DND-41 (cell line): ENCODE measurements at regions not wholly inside any gene's neighbourhood (a gene's known extent, or its start where the extent isn't known, plus 50 kb on each side); places are given as distances from the start of the nearest gene placed in this dataset.

Experiments used
- ATAC-seq: fragments of 200-7000 bp; cut with Tn5 transposase; 3 replicates; pipeline ENCODE4 v1.9.1; 2021; ENCODE audit warnings: low read depth; ENCODE audit not compliant: insufficient read depth
- DNase-seq: peaks from one replicate; pipeline ENCODE4 v3.0.0-alpha.2; 2020
- H2AFZ ChIP-seq: 2 replicates; pipeline ENCODE4 v1.6.0; 2012; ENCODE audit warnings: low read depth, low read length
- H3K27ac ChIP-seq: 2 replicates; pipeline ENCODE4 v1.5.1; 2012; ENCODE audit warnings: low read length, inconsistent platforms
- H3K27me3 ChIP-seq: fragments of 200-600 bp; sonication (generic); 2 replicates; pipeline ENCODE4 v1.6.0; 2012; ENCODE audit warnings: low read length, mild to moderate bottlenecking, inconsistent platforms; ENCODE audit not compliant: insufficient read depth, poor library complexity
- H3K36me3 ChIP-seq: 2 replicates; pipeline ENCODE4 v1.5.1; 2012; ENCODE audit warnings: low read length, inconsistent platforms; ENCODE audit not compliant: insufficient read depth
- H3K4me1 ChIP-seq: 2 replicates; pipeline ENCODE4 v1.5.1; 2012; ENCODE audit warnings: mild to moderate bottlenecking, low read length; ENCODE audit not compliant: insufficient read depth
- H3K4me2 ChIP-seq: 2 replicates; pipeline ENCODE4 v1.6.0; 2012; ENCODE audit warnings: mild to moderate bottlenecking, moderate library complexity, low read length, inconsistent platforms; ENCODE audit not compliant: insufficient read depth
- H3K4me3 ChIP-seq, 2 experiments: fragments of 200-600 bp in 1 of 2; shearing (Covaris generic) in 1 of 2; 2 replicates each; pipeline ENCODE4 v1.5.1; 2012 to 2016; ENCODE audit warnings: inconsistent platforms in 2 of 2, low read length in 2 of 2, mild to moderate bottlenecking in 2 of 2, low read depth in 1 of 2, moderate library complexity in 1 of 2
- H3K79me2 ChIP-seq: 2 replicates; pipeline ENCODE4 v1.6.0; 2012; ENCODE audit warnings: low read length, inconsistent platforms; ENCODE audit not compliant: insufficient read depth
- H3K9ac ChIP-seq: 2 replicates; pipeline ENCODE4 v1.6.0; 2012; ENCODE audit warnings: low read depth, mild to moderate bottlenecking, inconsistent platforms, low read length, moderate library complexity
- H3K9me3 ChIP-seq: 2 replicates; pipeline ENCODE4 v1.5.1; 2012; ENCODE audit warnings: low read length, moderate library complexity, mild to moderate bottlenecking, inconsistent platforms; ENCODE audit not compliant: insufficient read depth, severe bottlenecking
- H4K20me1 ChIP-seq: 2 replicates; pipeline ENCODE4 v1.6.0; 2012; ENCODE audit warnings: low read length; ENCODE audit not compliant: insufficient read depth
- EZH2 ChIP-seq: IDR thresholded peaks from 3 replicates; pipeline ENCODE4 v1.6.1; 2012; ENCODE audit warnings: borderline replicate concordance, low read depth, mild to moderate bottlenecking, moderate library complexity, low read length, inconsistent platforms; ENCODE audit not compliant: severe bottlenecking
- TF ChIP-seq, protein P1 (sequence below): IDR thresholded peaks from 2 replicates; pipeline ENCODE4 v1.5.1; 2012; ENCODE audit warnings: borderline replicate concordance, low read length, moderate library complexity, mild to moderate bottlenecking; ENCODE audit not compliant: poor library complexity, severe bottlenecking; ENCODE audit errors: extremely low read depth

DNA sequence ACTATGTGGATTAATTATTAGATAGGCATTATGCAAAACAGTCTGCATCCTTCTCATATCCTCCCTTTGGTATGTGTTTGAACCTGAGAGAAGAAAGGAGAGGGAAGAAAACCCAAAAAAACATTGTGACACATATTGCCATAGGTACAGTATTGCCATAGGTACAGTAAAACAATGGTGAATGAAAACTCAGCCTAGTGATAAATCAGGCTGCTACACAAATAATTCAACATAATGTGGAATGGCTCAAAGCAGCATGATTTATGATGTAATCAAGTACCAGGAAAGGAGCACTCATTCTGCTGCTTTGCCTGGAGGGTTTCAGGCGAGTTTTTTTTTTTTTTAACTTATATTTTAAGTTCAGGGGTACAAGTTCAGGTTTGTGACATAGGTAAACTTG is 213.9 kb upstream of the LYPLAL1 start:
- Histone ChIP-seq H4K20me1 (no peaks in the 10 kb centered on the region), H3K27ac (no peak overlapping the region), H3K79me2 (no peaks in the 10 kb centered on the region), H3K4me2 (no peak overlapping the region), H3K36me3 (no peaks in the 10 kb centered on the region), H3K27me3 (no peaks in the 10 kb centered on the region), H3K9me3 (no peaks in the 10 kb centered on the region), H2AFZ (no peak overlapping the region), H3K4me3 (no peak overlapping the region), H3K4me1 (no peaks in the 10 kb centered on the region), H3K9ac (no peak overlapping the region)
- no peak for TF ChIP-seq EZH2
- TF ChIP-seq, protein P1, sequence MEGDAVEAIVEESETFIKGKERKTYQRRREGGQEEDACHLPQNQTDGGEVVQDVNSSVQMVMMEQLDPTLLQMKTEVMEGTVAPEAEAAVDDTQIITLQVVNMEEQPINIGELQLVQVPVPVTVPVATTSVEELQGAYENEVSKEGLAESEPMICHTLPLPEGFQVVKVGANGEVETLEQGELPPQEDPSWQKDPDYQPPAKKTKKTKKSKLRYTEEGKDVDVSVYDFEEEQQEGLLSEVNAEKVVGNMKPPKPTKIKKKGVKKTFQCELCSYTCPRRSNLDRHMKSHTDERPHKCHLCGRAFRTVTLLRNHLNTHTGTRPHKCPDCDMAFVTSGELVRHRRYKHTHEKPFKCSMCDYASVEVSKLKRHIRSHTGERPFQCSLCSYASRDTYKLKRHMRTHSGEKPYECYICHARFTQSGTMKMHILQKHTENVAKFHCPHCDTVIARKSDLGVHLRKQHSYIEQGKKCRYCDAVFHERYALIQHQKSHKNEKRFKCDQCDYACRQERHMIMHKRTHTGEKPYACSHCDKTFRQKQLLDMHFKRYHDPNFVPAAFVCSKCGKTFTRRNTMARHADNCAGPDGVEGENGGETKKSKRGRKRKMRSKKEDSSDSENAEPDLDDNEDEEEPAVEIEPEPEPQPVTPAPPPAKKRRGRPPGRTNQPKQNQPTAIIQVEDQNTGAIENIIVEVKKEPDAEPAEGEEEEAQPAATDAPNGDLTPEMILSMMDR: no peak
- no peak for DNase-seq
- ATAC-seq: no peak

DNA sequence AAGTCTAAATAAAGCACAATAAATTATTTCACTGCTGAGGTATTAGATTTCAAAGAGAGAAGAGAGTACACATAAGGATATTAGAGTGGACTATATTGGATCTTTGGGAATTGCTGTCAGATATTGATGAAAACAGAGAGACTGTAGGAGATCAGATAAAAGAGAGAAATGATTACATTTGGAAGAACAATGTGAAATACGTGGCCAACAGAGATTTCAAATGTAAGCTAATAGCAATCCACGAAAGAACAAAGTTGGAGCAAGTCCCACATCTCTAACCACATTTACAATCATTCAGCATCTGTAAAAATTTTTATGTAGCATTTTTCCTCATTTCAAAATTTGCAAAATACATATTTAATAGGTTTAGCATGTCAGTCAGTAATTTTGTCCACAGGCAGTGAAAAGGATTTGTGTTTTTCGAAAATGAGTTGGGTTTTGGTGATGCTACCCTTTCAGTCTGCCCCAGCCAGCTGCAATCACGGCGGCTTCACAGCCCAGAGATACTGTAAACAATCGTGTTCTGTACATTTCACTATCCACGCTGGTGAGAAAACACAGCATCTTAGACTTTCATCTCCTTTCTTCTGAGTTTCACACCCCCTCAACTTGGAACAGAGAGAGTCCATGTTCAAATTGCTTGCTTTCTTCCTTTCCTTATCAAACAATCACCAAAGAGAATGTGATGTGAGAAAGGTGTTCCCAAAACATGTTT is 209.1 kb upstream of the LYPLAL1 start:
- Histone ChIP-seq H3K36me3 (no peaks in the 10 kb centered on the region), H3K4me1 (no peaks in the 10 kb centered on the region), H3K9me3 (no peaks in the 10 kb centered on the region), H3K27ac (no peak overlapping the region), H3K27me3 (no peaks in the 10 kb centered on the region), H3K4me3 (no peak overlapping the region), H4K20me1 (no peaks in the 10 kb centered on the region), H3K9ac (no peak overlapping the region), H2AFZ (no peak overlapping the region), H3K4me2 (no peak overlapping the region), H3K79me2 (no peaks in the 10 kb centered on the region)
- ATAC-seq: no peak
- TF ChIP-seq EZH2: no peak
- TF ChIP-seq, protein P1: no peak
- no peak for DNase-seq

DNA sequence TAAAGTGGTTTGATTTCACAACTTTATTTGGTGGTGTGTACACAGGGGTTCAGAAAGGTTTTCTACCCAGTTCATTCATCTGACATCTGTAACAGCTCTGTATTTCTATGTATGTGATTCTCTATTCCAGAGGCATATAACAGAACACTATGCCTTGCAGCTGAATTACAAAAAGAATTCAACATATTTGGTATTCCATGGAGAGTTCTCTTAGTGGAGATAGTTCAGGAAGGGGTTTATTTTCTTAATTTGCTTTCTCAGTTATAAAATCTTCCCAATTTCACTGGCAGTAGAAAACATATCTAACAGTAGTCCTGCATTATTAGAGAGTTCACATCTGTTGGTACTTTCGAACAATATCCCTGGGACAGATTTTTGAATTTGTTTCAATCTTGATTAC is 207.9 kb upstream of the LYPLAL1 start:
- Histone ChIP-seq H4K20me1 (no peaks in the 10 kb centered on the region), H2AFZ (no peak overlapping the region), H3K36me3 (no peaks in the 10 kb centered on the region), H3K9me3 (no peaks in the 10 kb centered on the region), H3K4me2 (no peak overlapping the region), H3K9ac (no peak overlapping the region), H3K27me3 (no peaks in the 10 kb centered on the region), H3K4me1 (no peaks in the 10 kb centered on the region), H3K4me3 (no peak overlapping the region), H3K79me2 (no peaks in the 10 kb centered on the region), H3K27ac (no peak overlapping the region)
- no peak for TF ChIP-seq EZH2
- TF ChIP-seq, protein P1: no peak
- no peak for DNase-seq
- ATAC-seq: no peak

DNA sequence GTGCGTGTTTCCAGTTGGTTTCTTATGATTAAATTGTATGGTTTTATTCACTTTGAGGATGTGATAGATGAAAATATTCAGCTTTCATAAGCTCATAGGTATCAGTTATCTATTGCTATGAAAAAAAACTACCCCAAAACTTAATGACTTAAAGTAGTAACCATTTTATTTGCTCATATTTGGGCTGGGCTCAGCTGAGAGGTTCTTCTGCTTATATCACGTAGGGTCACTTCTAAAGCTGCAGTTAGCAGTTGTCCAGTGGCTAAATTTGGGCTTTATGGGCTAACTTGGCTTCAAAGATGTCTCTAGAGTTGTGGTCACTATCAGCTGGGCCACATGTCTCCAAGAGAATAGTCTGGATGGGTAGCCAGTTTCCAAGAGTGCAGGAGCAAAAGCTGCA is 206.4 kb upstream of the LYPLAL1 start:
- Histone ChIP-seq H4K20me1 (no peaks in the 10 kb centered on the region), H2AFZ (no peak overlapping the region), H3K4me2 (no peak overlapping the region), H3K9me3 (no peaks in the 10 kb centered on the region), H3K27me3 (no peaks in the 10 kb centered on the region), H3K4me3 (no peak overlapping the region), H3K9ac (no peak overlapping the region), H3K36me3 (no peaks in the 10 kb centered on the region), H3K4me1 (no peaks in the 10 kb centered on the region), H3K79me2 (no peaks in the 10 kb centered on the region), H3K27ac (no peak overlapping the region)
- TF ChIP-seq EZH2: no peak
- TF ChIP-seq, protein P1: no peak
- ATAC-seq (no peak), DNase-seq (no peak)
